M059J (cell line): ENCODE measurements at regions not wholly inside any gene's neighbourhood (a gene's known extent, or its start where the extent isn't known, plus 50 kb on each side); places are given as distances from the start of the nearest gene placed in this dataset.
A peak's percentile ranks its signal among the peaks of the same experiment; 100 is the strongest.
"Not testable (repeated sequence)": the region's sequence is repeated elsewhere in the genome, so short reads cannot be mapped to it uniquely, and the experiment has no call there.

Experiments
- DNase-seq: peaks from one replicate; pipeline ENCODE4 v3.0.0-alpha.2; 2012; ENCODE audit warnings: low read depth

- DNase-seq: no peak
These were observed 96.7 kb downstream of the SLC25A47 start for GRCh38 chr14:100419856-100420255.

GRCh38 chr14:100421756-100422470 lies 98.8 kb downstream of the SLC25A47 start:
- no peak for DNase-seq

- no peak for DNase-seq
These were observed 99.6 kb downstream of the SLC25A47 start for GRCh38 chr14:100422556-100423316.

- no peak for DNase-seq
These were observed 100.3 kb downstream of the SLC25A47 start for GRCh38 chr14:100423317-100424010.

GRCh38 chr14:100424504-100425428 lies 101.6 kb downstream of the SLC25A47 start:
- peak; percentile 65 for DNase-seq

- no peak for DNase-seq
These were observed 102.3 kb downstream of the SLC25A47 start for GRCh38 chr14:100425429-100425827.

GRCh38 chr14:100426314-100426713 lies 103.2 kb downstream of the SLC25A47 start:
- DNase-seq: no peak

GRCh38 chr14:100427166-100427565 lies 104.0 kb downstream of the SLC25A47 start:
- DNase-seq: no peak

GRCh38 chr14:100428727-100429126 lies 105.6 kb downstream of the SLC25A47 start:
- DNase-seq: peak; percentile 80

- DNase-seq: no peak
These were observed 106.4 kb downstream of the SLC25A47 start for GRCh38 chr14:100429537-100429936.

- DNase-seq: no peak
These were observed 107.4 kb downstream of the SLC25A47 start for GRCh38 chr14:100430571-100430970.

GRCh38 chr14:100431461-100431860 lies 108.3 kb downstream of the SLC25A47 start:
- DNase-seq: not testable (repeated sequence)

- DNase-seq: no peak
These were observed 109.7 kb downstream of the SLC25A47 start for GRCh38 chr14:100432652-100433427.

- no peak for DNase-seq
These were observed 110.3 kb downstream of the SLC25A47 start for GRCh38 chr14:100433428-100433814.

- no peak for DNase-seq
These were observed 111.0 kb downstream of the SLC25A47 start for GRCh38 chr14:100434033-100434601.

- DNase-seq: peak; percentile 66
These were observed 111.8 kb downstream of the SLC25A47 start for GRCh38 chr14:100434911-100435438.

GRCh38 chr14:100435459-100435858 lies 112.3 kb downstream of the SLC25A47 start:
- DNase-seq: no peak

GRCh38 chr14:100436745-100437406 lies 113.7 kb downstream of the SLC25A47 start:
- DNase-seq: no peak

- DNase-seq: no peak
These were observed 115.1 kb downstream of the SLC25A47 start for GRCh38 chr14:100438271-100438670.
